ENCODE measurements at regions not wholly inside any gene's neighbourhood (a gene's known extent, or its start where the extent isn't known, plus 50 kb on each side); places are given as distances from the start of the nearest gene placed in this dataset.

DNA sequence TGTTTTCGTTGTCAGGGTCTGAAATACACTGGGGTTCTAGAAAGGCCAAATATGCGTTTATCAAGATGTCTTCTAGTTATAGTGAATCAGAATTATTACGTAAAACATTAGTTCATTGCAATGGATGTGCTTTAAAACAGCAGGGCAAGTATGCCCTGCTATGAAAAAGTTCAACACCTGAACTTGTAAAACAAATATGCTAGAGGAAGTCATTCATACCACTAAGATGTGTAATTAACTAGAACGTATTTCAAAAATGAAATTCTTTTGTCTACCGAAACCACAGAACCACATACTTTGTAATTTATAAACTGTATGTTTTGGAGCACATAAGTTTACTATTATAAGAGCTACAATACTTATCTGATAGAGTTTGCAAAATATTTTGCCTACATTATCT lies 266.2 kb downstream of the KCTD12 start:
- Histone ChIP-seq H3K9me1 (replicated peaks; ENCODE audit: control insufficient read depth, extremely low read depth, insufficient read depth, low read length) (no peaks in the 10 kb centered on the region), H3K79me2 (ENCODE audit: control insufficient read depth, insufficient read depth, low read length) (no peaks in the 10 kb centered on the region), H4K20me1 (replicated peaks; ENCODE audit: control insufficient read depth, extremely low read depth, insufficient read depth, low read length) (no peaks in the 10 kb centered on the region), H3K4me3 (replicated peaks in 1 of 3; ENCODE audit: insufficient read depth in 1 of 3, low read depth in 1 of 3, low read length in 3 of 3) (no peak overlapping the region), H3K4me1 (ENCODE audit: control insufficient read depth, extremely low read depth, insufficient read depth, low read length) (no peaks in the 10 kb centered on the region), H3K27me3 (ENCODE audit: control insufficient read depth in 2 of 2, insufficient read depth in 2 of 2, low read length in 2 of 2) (peaks cover 0 to 3% of the 10 kb centered on the region in 2 experiments), H3K9me3 (replicated peaks; ENCODE audit: control insufficient read depth, insufficient read depth, low read length) (no peaks in the 10 kb centered on the region), H2AFZ (ENCODE audit: low read depth, low read length) (no peak overlapping the region), H3K27ac (ENCODE audit: insufficient read depth, low read depth, low read length) (no peak overlapping the region), H3K36me3 (ENCODE audit: control insufficient read depth in 2 of 2, extremely low read depth in 1 of 2, insufficient read depth in 2 of 2, low read length in 2 of 2) (no peaks in the 10 kb centered on the region), H3K9ac (replicated peaks; ENCODE audit: extremely low read depth, insufficient read depth, low read length) (no peak overlapping the region), H3K4me2 (ENCODE audit: insufficient read depth, low read length) (no peak overlapping the region)
- dilution Hi-C loops (cut with MboI; ENCODE audit: extremely low pct_ligation_motif_present, low sequenced_read_pairs): no loop called here
- POLR2A ChIA-PET: no interaction called here
- DNase-seq (ENCODE audit: low read depth, low spot score) (no peak), FAIRE-seq (no peak)
- intact Hi-C loops (cut with micrococcal nuclease): no loop called here
- CTCF ChIA-PET: interaction anchor here (1.3 kb wide), 1 partner anchor 10 kb away, joined by 3 read pairs; no protein-coding TSS in a partner anchor
- no peak for TF ChIP-seq POLR2AphosphoS5 (IDR thresholded peaks at IDR 0.05; ENCODE audit: insufficient read depth, low read depth, low read length)
- TF ChIP-seq FOS (IDR thresholded peaks at IDR 0.05; ENCODE audit: borderline replicate concordance, insufficient read depth, low read length): no peak
- no peak for TF ChIP-seq CTCF (IDR thresholded peaks at IDR 0.05; ENCODE audit: extremely low read depth in 1 of 2, insufficient read depth in 1 of 2, low read depth in 1 of 2, low read length in 2 of 2)
- TF ChIP-seq, protein P1, sequence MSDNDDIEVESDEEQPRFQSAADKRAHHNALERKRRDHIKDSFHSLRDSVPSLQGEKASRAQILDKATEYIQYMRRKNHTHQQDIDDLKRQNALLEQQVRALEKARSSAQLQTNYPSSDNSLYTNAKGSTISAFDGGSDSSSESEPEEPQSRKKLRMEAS (IDR thresholded peaks at IDR 0.05; ENCODE audit: insufficient read depth, insufficient read length): no peak
- no peak for TF ChIP-seq POLR2A (IDR thresholded peaks at IDR 0.05; ENCODE audit: low read depth, low read length)
- TF ChIP-seq GATA2 (IDR thresholded peaks at IDR 0.05; ENCODE audit: insufficient read depth, insufficient read length, low read depth, low read length): no peak
- TF ChIP-seq MYC (IDR thresholded peaks at IDR 0.05; ENCODE audit: low read depth, low read length): no peak
- BruUV-seq (replicated peaks): no TSS peak

Data from endothelial cell of umbilical vein (primary cell).